Hepatocyte (in vitro differentiated cells): ENCODE measurements at regions not wholly inside any gene's neighbourhood (a gene's known extent, or its start where the extent isn't known, plus 50 kb on each side); places are given as distances from the start of the nearest gene placed in this dataset.

ENCODE experiments used
- DNase-seq: peaks from one replicate; pipeline ENCODE4 v3.0.0-alpha.2; 2016; ENCODE audit warnings: low spot score
- H2AFZ ChIP-seq: fragments of 200-600 bp; sonication (generic); 2 replicates; pipeline ENCODE4 v1.6.0; 2016; ENCODE audit warnings: antibody characterized with exemption, mild to moderate bottlenecking
- H3K27ac ChIP-seq: fragments of 200-600 bp; sonication (generic); 2 replicates; pipeline ENCODE4 v1.5.1; 2016; ENCODE audit warnings: mild to moderate bottlenecking
- H3K27me3 ChIP-seq: fragments of 200-600 bp; sonication (generic); 2 replicates; pipeline ENCODE4 v1.6.1; 2016
- H3K36me3 ChIP-seq: fragments of 200-600 bp; sonication (generic); replicated peaks from 2 replicates; pipeline ENCODE4 v1.5.1; 2016; ENCODE audit warnings: low read depth; ENCODE audit not compliant: insufficient read depth
- H3K4me1 ChIP-seq: fragments of 200-600 bp; sonication (generic); 2 replicates; pipeline ENCODE4 v1.5.1; 2016; ENCODE audit warnings: mild to moderate bottlenecking, moderate library complexity; ENCODE audit not compliant: insufficient read depth
- H3K4me2 ChIP-seq: fragments of 200-600 bp; sonication (generic); 2 replicates; pipeline ENCODE4 v1.6.0; 2016
- H3K4me3 ChIP-seq: fragments of 200-600 bp; sonication (generic); 2 replicates; pipeline ENCODE4 v1.5.1; 2016; ENCODE audit warnings: mild to moderate bottlenecking
- H3K79me2 ChIP-seq: fragments of 200-600 bp; sonication (generic); 2 replicates; pipeline ENCODE4 v1.6.0; 2017; ENCODE audit warnings: mild to moderate bottlenecking
- H3K9me2 ChIP-seq: fragments of 200-600 bp; sonication (generic); replicated peaks from 2 replicates; pipeline ENCODE4 v1.6.0; 2017; ENCODE audit warnings: mild to moderate bottlenecking; ENCODE audit not compliant: insufficient read depth
- H3K9me3 ChIP-seq: fragments of 200-600 bp; sonication (generic); 2 replicates; pipeline ENCODE4 v1.5.1; 2016; ENCODE audit warnings: low read depth, mild to moderate bottlenecking
- H4K20me1 ChIP-seq: fragments of 200-600 bp; sonication (generic); 2 replicates; pipeline ENCODE4 v1.6.0; 2016; ENCODE audit warnings: mild to moderate bottlenecking; ENCODE audit not compliant: insufficient read depth, poor library complexity, severe bottlenecking
- CTCF ChIP-seq: fragments of 200-600 bp; sonication (generic); IDR thresholded peaks from 2 replicates; pipeline ENCODE4 v1.5.1; 2016; ENCODE audit warnings: antibody characterized with exemption, mild to moderate bottlenecking; ENCODE audit not compliant: poor library complexity
- EZH2 ChIP-seq: fragments of 200-600 bp; sonication (generic); IDR thresholded peaks from 2 replicates; pipeline ENCODE4 v1.6.1; 2016; ENCODE audit warnings: antibody characterized with exemption, mild to moderate bottlenecking, borderline replicate concordance
- EZH2phosphoT487 ChIP-seq: fragments of 200-600 bp; sonication (generic); IDR thresholded peaks from one replicate; pipeline ENCODE4 v1.6.1; 2018; ENCODE audit warnings: antibody characterized with exemption, mild to moderate bottlenecking, low read depth, moderate library complexity; ENCODE audit not compliant: unreplicated experiment, severe bottlenecking
- WGBS: methylation state at CpG from one replicate; pipeline ENCODE4 v1.1.6; 2016; ENCODE audit warnings: low lambda C conversion rate; ENCODE audit errors: missing lambda C conversion rate; 5-methylcytosine and 5-hydroxymethylcytosine counted together

- Histone ChIP-seq H3K36me3 (no peaks in the 10 kb centered on the region), H3K9me2 (no peaks in the 10 kb centered on the region), H2AFZ (no peak overlapping the region), H3K27me3 (no peaks in the 10 kb centered on the region), H4K20me1 (no peaks in the 10 kb centered on the region), H3K9me3 (no peaks in the 10 kb centered on the region), H3K4me2 (no peak overlapping the region), H3K27ac (no peak overlapping the region), H3K4me1 (no peaks in the 10 kb centered on the region), H3K4me3 (no peak overlapping the region), H3K79me2 (no peaks in the 10 kb centered on the region)
- no peak for DNase-seq
- 90% methylated on average over 9 of the region's 9 CpGs for WGBS
- TF ChIP-seq EZH2 (no peak), EZH2phosphoT487 (no peak), CTCF (no peak)
Observed at GRCh38 chr2:182521453-182522404, 94.9 kb upstream of the PDE1A start.

GRCh38 chr2:182522405-182522896 lies 95.6 kb upstream of the PDE1A start:
- Histone ChIP-seq H3K4me3 (no peak overlapping the region), H3K27me3 (no peaks in the 10 kb centered on the region), H3K36me3 (no peaks in the 10 kb centered on the region), H3K27ac (no peak overlapping the region), H4K20me1 (no peaks in the 10 kb centered on the region), H3K4me2 (peak overlapping the region; percentile 34), H3K9me2 (no peaks in the 10 kb centered on the region), H3K9me3 (no peaks in the 10 kb centered on the region), H2AFZ (no peak overlapping the region), H3K79me2 (no peaks in the 10 kb centered on the region), H3K4me1 (no peaks in the 10 kb centered on the region)
- WGBS, result 28% methylated on average over 6 of the region's 6 CpGs
- TF ChIP-seq EZH2phosphoT487 (no peak), CTCF (no peak), EZH2 (no peak)
- DNase-seq, result no peak

GRCh38 chr2:182522972-182523473 lies 96.2 kb upstream of the PDE1A start:
- no peaks in the 10 kb centered on the region for H4K20me1 ChIP-seq
- no peaks in the 10 kb centered on the region for H3K27me3 ChIP-seq
- 71% methylated on average over 4 of the region's 4 CpGs for WGBS
- no peaks in the 10 kb centered on the region for H3K79me2 ChIP-seq
- H3K4me1 ChIP-seq, result no peaks in the 10 kb centered on the region
- no peaks in the 10 kb centered on the region for H3K9me3 ChIP-seq
- no peaks in the 10 kb centered on the region for H3K36me3 ChIP-seq
- no peak for TF ChIP-seq CTCF
- TF ChIP-seq EZH2phosphoT487, result no peak
- no peak for TF ChIP-seq EZH2
- no peaks in the 10 kb centered on the region for H3K9me2 ChIP-seq
- DNase-seq, result no peak
- no peak overlapping the region for H2AFZ ChIP-seq
- H3K4me2 ChIP-seq, result peak overlapping the region; percentile 34
- H3K27ac ChIP-seq, result no peak overlapping the region
- H3K4me3 ChIP-seq, result no peak overlapping the region
